ENCODE measurements at regions not wholly inside any gene's neighbourhood (a gene's known extent, or its start where the extent isn't known, plus 50 kb on each side); places are given as distances from the start of the nearest gene placed in this dataset.

GRCh38 chr3:106167728-106168127 is 298.9 kb upstream of the CBLB start:
- CTCF ChIA-PET, result no interaction called here
- Histone ChIP-seq H3K4me1 (ENCODE audit: control insufficient read depth in 1 of 2, insufficient read depth in 2 of 2, low read depth in 1 of 2, low read length in 1 of 2) (no peaks in the 10 kb centered on the region), H3K27me3 (ENCODE audit: insufficient read depth) (no peaks in the 10 kb centered on the region), H3K36me3 (replicated peaks in 1 of 2; ENCODE audit: control insufficient read depth in 1 of 2, insufficient read depth in 2 of 2, low read length in 1 of 2) (no peaks in the 10 kb centered on the region), H3K27ac (ENCODE audit: low read depth in 2 of 2, low read length in 1 of 2) (no peak overlapping the region), H3K9ac (no peak overlapping the region), H3K9me2 (no peaks in the 10 kb centered on the region), H2AFZ (ENCODE audit: low read depth) (no peak overlapping the region), H4K20me1 (ENCODE audit: insufficient read depth) (no peaks in the 10 kb centered on the region), H3K4me2 (no peak overlapping the region), H3K9me3 (no peaks in the 10 kb centered on the region), H3F3A (replicated peaks; ENCODE audit: insufficient read depth) (no peaks in the 10 kb centered on the region), H3K79me2 (ENCODE audit: insufficient read depth) (no peaks in the 10 kb centered on the region), H3K4me3 (ENCODE audit: low read depth in 2 of 2, low read length in 1 of 2) (no peak overlapping the region)
- WGBS (ENCODE audit: low lambda C conversion rate), result 91% methylated on average over 8 of the region's 8 CpGs
- DNase-seq, result no peak
- TF ChIP-seq POLR2AphosphoS5 (IDR thresholded peaks at IDR 0.05; ENCODE audit: low read depth, low read length), result no peak
- no peak for TF ChIP-seq CHD2 (IDR thresholded peaks at IDR 0.05; ENCODE audit: low read length, partially characterized antibody)
- TF ChIP-seq ZBTB33 (IDR thresholded peaks at IDR 0.05; ENCODE audit: borderline replicate concordance, low read depth), result no peak
- no peak for TF ChIP-seq GABPA (IDR thresholded peaks at IDR 0.05; ENCODE audit: low read depth)
- TF ChIP-seq REST (IDR thresholded peaks at IDR 0.05; ENCODE audit: low read depth, low read length), result no peak
- TF ChIP-seq GATA2 (CRISPR knock-in tag; IDR thresholded peaks at IDR 0.05), result no peak
- POLR2A ChIA-PET, result no interaction called here

- POLR2A ChIA-PET, result no interaction called here
- Histone ChIP-seq H3K27me3 (ENCODE audit: insufficient read depth) (no peaks in the 10 kb centered on the region), H3K79me2 (ENCODE audit: insufficient read depth) (no peaks in the 10 kb centered on the region), H4K20me1 (ENCODE audit: insufficient read depth) (no peaks in the 10 kb centered on the region), H3K9me3 (no peaks in the 10 kb centered on the region), H3K9ac (no peak overlapping the region), H3K4me2 (no peak overlapping the region), H3K36me3 (replicated peaks in 1 of 2; ENCODE audit: control insufficient read depth in 1 of 2, insufficient read depth in 2 of 2, low read length in 1 of 2) (no peaks in the 10 kb centered on the region), H3K4me3 (ENCODE audit: low read depth in 2 of 2, low read length in 1 of 2) (no peak overlapping the region), H3K9me2 (no peaks in the 10 kb centered on the region), H2AFZ (ENCODE audit: low read depth) (no peak overlapping the region), H3K27ac (ENCODE audit: low read depth in 2 of 2, low read length in 1 of 2) (no peak overlapping the region), H3K4me1 (ENCODE audit: control insufficient read depth in 1 of 2, insufficient read depth in 2 of 2, low read depth in 1 of 2, low read length in 1 of 2) (no peaks in the 10 kb centered on the region), H3F3A (replicated peaks; ENCODE audit: insufficient read depth) (no peaks in the 10 kb centered on the region)
- CTCF ChIA-PET, result no interaction called here
- 85% methylated on average over 5 of the region's 5 CpGs for WGBS (ENCODE audit: low lambda C conversion rate)
- no peak for DNase-seq
- TF ChIP-seq EZH2phosphoT487 (IDR thresholded peaks at IDR 0.05; ENCODE audit: borderline replicate concordance, low read depth), result no peak
- no peak for TF ChIP-seq JUND (IDR thresholded peaks at IDR 0.05)
- no peak for TF ChIP-seq ZBTB33 (IDR thresholded peaks at IDR 0.05; ENCODE audit: borderline replicate concordance, low read depth)
- no peak for TF ChIP-seq FOXJ3 (CRISPR knock-in tag; IDR thresholded peaks at IDR 0.05)
- no peak for TF ChIP-seq CTCF (IDR thresholded peaks at IDR 0.05)
- no peak for TF ChIP-seq REST (IDR thresholded peaks at IDR 0.05; ENCODE audit: low read depth, low read length)
- no peak for TF ChIP-seq MEF2A (IDR thresholded peaks at IDR 0.05; ENCODE audit: borderline replicate concordance, low read depth)
- no peak for TF ChIP-seq YY1 (IDR thresholded peaks at IDR 0.05; ENCODE audit: low read depth)
Measured at GRCh38 chr3:106168962-106169750, 300.3 kb upstream of the CBLB start.

All from SK-N-SH (cell line).